ENCODE measurements at regions not wholly inside any gene's neighbourhood (a gene's known extent, or its start where the extent isn't known, plus 50 kb on each side); places are given as distances from the start of the nearest gene placed in this dataset.

DNA sequence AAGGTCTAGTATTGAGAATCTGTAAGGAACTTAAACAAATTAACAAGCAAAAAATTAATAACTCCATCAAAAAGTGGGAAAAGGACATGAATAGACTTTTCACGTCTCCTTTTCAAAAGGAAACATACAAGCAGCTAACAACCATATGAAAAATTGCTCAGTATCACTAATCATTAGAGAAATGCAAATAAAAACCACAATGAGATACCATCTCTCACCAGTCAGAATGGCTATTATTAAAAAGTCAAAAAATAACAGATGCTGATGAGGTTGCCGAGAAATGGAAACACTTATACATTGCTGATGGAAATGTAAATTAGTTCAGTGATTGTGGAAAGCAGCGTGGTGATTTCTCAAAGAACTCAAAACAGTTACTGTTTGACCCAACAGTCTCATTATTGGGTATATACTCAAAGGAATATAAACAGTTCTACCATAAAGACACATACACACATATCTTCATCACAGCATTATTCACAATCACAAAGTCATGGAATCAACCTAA is 410.4 kb upstream of the SMIM31 start (continued):
- TF ChIP-seq, protein P1, sequence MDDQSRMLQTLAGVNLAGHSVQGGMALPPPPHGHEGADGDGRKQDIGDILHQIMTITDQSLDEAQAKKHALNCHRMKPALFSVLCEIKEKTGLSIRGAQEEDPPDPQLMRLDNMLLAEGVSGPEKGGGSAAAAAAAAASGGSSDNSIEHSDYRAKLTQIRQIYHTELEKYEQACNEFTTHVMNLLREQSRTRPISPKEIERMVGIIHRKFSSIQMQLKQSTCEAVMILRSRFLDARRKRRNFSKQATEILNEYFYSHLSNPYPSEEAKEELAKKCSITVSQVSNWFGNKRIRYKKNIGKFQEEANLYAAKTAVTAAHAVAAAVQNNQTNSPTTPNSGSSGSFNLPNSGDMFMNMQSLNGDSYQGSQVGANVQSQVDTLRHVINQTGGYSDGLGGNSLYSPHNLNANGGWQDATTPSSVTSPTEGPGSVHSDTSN (CRISPR knock-in tag; IDR thresholded peaks at IDR 0.05), result no peak
- TF ChIP-seq ZNF530 (tag by site-specific recombination; IDR thresholded peaks at IDR 0.05; ENCODE audit: low read depth) (no peak), ZNF423 (tag by site-specific recombination; IDR thresholded peaks at IDR 0.05) (no peak), ZNF155 (tag by site-specific recombination; IDR thresholded peaks at IDR 0.05) (no peak), ZIC2 (tag by site-specific recombination; IDR thresholded peaks at IDR 0.05) (no peak)
- TF ChIP-seq, protein P2, sequence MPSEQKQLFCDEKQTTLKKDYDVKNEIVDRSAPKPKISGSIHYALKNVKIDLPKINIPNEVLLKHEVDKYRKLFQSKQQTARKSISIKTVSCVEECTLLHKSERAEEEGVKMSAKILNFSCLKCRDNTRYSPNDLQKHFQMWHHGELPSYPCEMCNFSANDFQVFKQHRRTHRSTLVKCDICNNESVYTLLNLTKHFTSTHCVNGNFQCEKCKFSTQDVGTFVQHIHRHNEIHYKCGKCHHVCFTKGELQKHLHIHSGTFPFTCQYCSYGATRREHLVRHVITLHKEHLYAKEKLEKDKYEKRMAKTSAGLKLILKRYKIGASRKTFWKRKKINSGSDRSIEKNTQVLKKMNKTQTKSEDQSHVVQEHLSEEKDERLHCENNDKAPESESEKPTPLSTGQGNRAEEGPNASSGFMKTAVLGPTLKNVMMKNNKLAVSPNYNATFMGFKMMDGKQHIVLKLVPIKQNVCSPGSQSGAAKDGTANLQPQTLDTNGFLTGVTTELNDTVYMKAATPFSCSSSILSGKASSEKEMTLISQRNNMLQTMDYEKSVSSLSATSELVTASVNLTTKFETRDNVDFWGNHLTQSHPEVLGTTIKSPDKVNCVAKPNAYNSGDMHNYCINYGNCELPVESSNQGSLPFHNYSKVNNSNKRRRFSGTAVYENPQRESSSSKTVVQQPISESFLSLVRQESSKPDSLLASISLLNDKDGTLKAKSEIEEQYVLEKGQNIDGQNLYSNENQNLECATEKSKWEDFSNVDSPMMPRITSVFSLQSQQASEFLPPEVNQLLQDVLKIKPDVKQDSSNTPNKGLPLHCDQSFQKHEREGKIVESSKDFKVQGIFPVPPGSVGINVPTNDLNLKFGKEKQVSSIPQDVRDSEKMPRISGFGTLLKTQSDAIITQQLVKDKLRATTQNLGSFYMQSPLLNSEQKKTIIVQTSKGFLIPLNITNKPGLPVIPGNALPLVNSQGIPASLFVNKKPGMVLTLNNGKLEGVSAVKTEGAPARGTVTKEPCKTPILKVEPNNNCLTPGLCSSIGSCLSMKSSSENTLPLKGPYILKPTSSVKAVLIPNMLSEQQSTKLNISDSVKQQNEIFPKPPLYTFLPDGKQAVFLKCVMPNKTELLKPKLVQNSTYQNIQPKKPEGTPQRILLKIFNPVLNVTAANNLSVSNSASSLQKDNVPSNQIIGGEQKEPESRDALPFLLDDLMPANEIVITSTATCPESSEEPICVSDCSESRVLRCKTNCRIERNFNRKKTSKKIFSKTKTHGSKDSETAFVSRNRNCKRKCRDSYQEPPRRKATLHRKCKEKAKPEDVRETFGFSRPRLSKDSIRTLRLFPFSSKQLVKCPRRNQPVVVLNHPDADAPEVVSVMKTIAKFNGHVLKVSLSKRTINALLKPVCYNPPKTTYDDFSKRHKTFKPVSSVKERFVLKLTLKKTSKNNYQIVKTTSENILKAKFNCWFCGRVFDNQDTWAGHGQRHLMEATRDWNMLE (tag by site-specific recombination; conservative IDR thresholded peaks at IDR 0.05; ENCODE audit: low read depth), result no peak
- TF ChIP-seq, protein P3, sequence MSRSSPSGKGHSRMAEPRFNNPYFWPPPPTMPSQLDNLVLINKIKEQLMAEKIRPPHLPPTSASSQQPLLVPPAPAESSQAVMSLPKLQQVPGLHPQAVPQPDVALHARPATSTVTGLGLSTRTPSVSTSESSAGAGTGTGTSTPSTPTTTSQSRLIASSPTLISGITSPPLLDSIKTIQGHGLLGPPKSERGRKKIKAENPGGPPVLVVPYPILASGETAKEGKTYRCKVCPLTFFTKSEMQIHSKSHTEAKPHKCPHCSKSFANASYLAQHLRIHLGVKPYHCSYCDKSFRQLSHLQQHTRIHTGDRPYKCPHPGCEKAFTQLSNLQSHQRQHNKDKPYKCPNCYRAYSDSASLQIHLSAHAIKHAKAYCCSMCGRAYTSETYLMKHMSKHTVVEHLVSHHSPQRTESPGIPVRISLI (tag by site-specific recombination; IDR thresholded peaks at IDR 0.05), result no peak
- TF ChIP-seq, protein P4, sequence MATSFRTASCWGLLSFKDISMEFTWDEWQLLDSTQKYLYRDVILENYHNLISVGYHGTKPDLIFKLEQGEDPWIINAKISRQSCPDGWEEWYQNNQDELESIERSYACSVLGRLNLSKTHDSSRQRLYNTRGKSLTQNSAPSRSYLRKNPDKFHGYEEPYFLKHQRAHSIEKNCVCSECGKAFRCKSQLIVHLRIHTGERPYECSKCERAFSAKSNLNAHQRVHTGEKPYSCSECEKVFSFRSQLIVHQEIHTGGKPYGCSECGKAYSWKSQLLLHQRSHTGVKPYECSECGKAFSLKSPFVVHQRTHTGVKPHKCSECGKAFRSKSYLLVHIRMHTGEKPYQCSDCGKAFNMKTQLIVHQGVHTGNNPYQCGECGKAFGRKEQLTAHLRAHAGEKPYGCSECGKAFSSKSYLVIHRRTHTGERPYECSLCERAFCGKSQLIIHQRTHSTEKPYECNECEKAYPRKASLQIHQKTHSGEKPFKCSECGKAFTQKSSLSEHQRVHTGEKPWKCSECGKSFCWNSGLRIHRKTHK (tag by site-specific recombination; IDR thresholded peaks at IDR 0.05), result no peak

DNA sequence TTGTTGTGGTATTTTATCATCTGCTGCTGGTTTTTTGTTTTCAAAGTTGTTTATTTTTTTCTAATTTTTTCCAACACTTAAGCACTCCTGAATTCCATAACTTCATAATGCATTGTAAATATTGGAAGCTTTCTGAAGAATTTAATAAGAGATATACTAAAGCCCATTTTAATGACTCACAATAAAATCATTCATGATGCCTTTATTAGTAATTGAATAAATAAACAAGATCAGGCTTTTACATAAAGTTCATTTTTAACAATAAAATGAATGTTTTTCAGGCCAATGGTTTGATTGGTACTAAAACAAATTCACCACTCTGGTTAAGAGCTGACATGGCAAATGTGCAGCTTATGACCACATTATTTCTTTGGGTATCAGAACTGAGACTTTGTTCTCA is 408.2 kb upstream of the SMIM31 start:
- Histone ChIP-seq H3K9me3 (ENCODE audit: control insufficient read depth, insufficient read depth, low read depth, low read length) (no peaks in the 10 kb centered on the region), H3K4me3 (ENCODE audit: low read depth, low read length) (no peak overlapping the region), H3K4me1 (ENCODE audit: control insufficient read depth, insufficient read depth, low read length) (no peaks in the 10 kb centered on the region), H3K27ac (ENCODE audit: extremely low read depth, low read depth, low read length) (no peak overlapping the region), H3K36me3 (ENCODE audit: control insufficient read depth in 2 of 2, insufficient read depth in 1 of 2, low read length in 2 of 2) (no peaks in the 10 kb centered on the region)
- no peak for TF ChIP-seq ZNF324 (tag by site-specific recombination; IDR thresholded peaks at IDR 0.05)
- no peak for TF ChIP-seq ZFHX2 (tag by site-specific recombination; conservative IDR thresholded peaks at IDR 0.05)
- TF ChIP-seq ZBTB48 (tag by site-specific recombination; IDR thresholded peaks at IDR 0.05), result no peak
- TF ChIP-seq SCRT1 (tag by site-specific recombination; IDR thresholded peaks at IDR 0.05; ENCODE audit: borderline replicate concordance), result no peak
- TF ChIP-seq ZBTB1 (tag by site-specific recombination; IDR thresholded peaks at IDR 0.05), result no peak
- POLR2A ChIA-PET, result no interaction called here
- CTCF ChIA-PET, result no interaction called here

DNA sequence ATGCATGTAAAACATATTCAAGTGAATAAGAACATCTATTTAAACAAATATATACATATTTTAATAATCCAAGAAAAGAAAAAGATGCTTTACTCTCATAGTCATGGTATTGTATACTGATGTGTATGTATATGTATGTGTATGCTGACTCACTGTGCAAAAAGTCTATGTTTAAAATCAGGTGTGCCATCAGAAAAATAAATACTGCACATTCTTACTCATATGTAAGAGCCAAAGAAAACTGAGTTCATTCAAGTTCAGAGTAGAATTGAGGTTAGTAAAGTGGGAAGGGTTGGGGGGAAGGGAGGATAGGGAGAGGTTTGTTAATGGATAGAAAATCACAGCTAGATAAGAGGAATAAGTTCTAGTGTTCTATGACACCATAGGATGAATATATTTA is 403.9 kb upstream of the SMIM31 start:
- no peak overlapping the region for H3K4me3 ChIP-seq (ENCODE audit: low read depth, low read length)
- ChIA-PET CTCF (no interaction called here), POLR2A (no interaction called here)
- no peak for TF ChIP-seq ZNF623 (tag by site-specific recombination; IDR thresholded peaks at IDR 0.05)
- no peak for TF ChIP-seq SCRT2 (tag by site-specific recombination; IDR thresholded peaks at IDR 0.05)
- TF ChIP-seq ZNF175 (tag by site-specific recombination; IDR thresholded peaks at IDR 0.05), result no peak
- no peak for TF ChIP-seq ZNF654 (tag by site-specific recombination; IDR thresholded peaks at IDR 0.05; ENCODE audit: low read depth)
- TF ChIP-seq ZNF707 (tag by site-specific recombination; IDR thresholded peaks at IDR 0.05), result no peak
- no peak for TF ChIP-seq ZNF548 (tag by site-specific recombination; IDR thresholded peaks at IDR 0.05)
- TF ChIP-seq SP7 (tag by site-specific recombination; IDR thresholded peaks at IDR 0.05), result no peak
- no peak for TF ChIP-seq ZNF350 (tag by site-specific recombination; IDR thresholded peaks at IDR 0.05)
- TF ChIP-seq, protein P5, sequence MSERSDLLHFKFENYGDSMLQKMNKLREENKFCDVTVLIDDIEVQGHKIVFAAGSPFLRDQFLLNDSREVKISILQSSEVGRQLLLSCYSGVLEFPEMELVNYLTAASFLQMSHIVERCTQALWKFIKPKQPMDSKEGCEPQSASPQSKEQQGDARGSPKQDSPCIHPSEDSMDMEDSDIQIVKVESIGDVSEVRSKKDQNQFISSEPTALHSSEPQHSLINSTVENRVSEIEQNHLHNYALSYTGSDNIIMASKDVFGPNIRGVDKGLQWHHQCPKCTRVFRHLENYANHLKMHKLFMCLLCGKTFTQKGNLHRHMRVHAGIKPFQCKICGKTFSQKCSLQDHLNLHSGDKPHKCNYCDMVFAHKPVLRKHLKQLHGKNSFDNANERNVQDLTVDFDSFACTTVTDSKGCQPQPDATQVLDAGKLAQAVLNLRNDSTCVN (tag by site-specific recombination; optimal IDR thresholded peaks at IDR 0.05), result no peak
- no peak for TF ChIP-seq OSR2 (tag by site-specific recombination; IDR thresholded peaks at IDR 0.05)
- TF ChIP-seq GLI2 (tag by site-specific recombination; IDR thresholded peaks at IDR 0.05; ENCODE audit: borderline replicate concordance, low read depth), result no peak
- no peak for TF ChIP-seq ZNF677 (tag by site-specific recombination; IDR thresholded peaks at IDR 0.05)
- no peak overlapping the region for H3K27ac ChIP-seq (ENCODE audit: extremely low read depth, low read depth, low read length)
- H3K4me1 ChIP-seq (ENCODE audit: control insufficient read depth, insufficient read depth, low read length), result no peaks in the 10 kb centered on the region
- no peaks in the 10 kb centered on the region for H3K36me3 ChIP-seq (ENCODE audit: control insufficient read depth in 2 of 2, insufficient read depth in 1 of 2, low read length in 2 of 2)
- no peaks in the 10 kb centered on the region for H3K9me3 ChIP-seq (ENCODE audit: control insufficient read depth, insufficient read depth, low read depth, low read length)
